IMR-90 (cell line): ENCODE measurements at regions not wholly inside any gene's neighbourhood (a gene's known extent, or its start where the extent isn't known, plus 50 kb on each side); places are given as distances from the start of the nearest gene placed in this dataset.

ENCODE experiments used
- ATAC-seq: fragments of 200-7000 bp; cut with Tn5 transposase; 2 replicates; pipeline ENCODE4 v1.9.1; 2020; ENCODE audit warnings: low read depth, mild to moderate bottlenecking, moderate library complexity
- BruUV-seq: library from RNA; stranded (reverse); fragments of 400-500 nt; replicated peaks from 2 replicates; lab custom pipeline; 2021; lab: Mats Ljungman, UMichigan
- CTCF ChIA-PET: fragments of 300-600 bp; formaldehyde crosslinking; extraction: SDS; loops from one replicate; lab custom pipeline; 2021; ENCODE audit warnings: antibody characterized with exemption; lab: Yijun Ruan, JAX
- POLR2A ChIA-PET: fragments of 300-600 bp; sonication (Branson Sonifier 250); formaldehyde crosslinking; loops from one replicate; lab custom pipeline; 2022; ENCODE audit warnings: antibody characterized with exemption; ENCODE audit not compliant: unreplicated experiment; lab: Charles Lee
- DNase-seq: peaks from one replicate; pipeline ENCODE4 v3.0.0; 2013
- H2AFZ ChIP-seq: replicated peaks from 2 replicates; pipeline ENCODE3; 2013; ENCODE audit warnings: low read length, mild to moderate bottlenecking; ENCODE audit not compliant: poor library complexity
- H2AK5ac ChIP-seq: 2 replicates; pipeline ENCODE4 v1.6.1; 2013; ENCODE audit warnings: low read depth, low read length, inconsistent platforms
- H2AK9ac ChIP-seq: replicated peaks from 2 replicates; pipeline ENCODE3; 2013; ENCODE audit warnings: mild to moderate bottlenecking, low read depth, low read length, moderate library complexity; ENCODE audit not compliant: poor library complexity
- H2BK120ac ChIP-seq: 2 replicates; pipeline ENCODE4 v1.6.1; 2013; ENCODE audit warnings: low read depth, low read length, inconsistent platforms
- H2BK15ac ChIP-seq: 3 replicates; pipeline ENCODE4 v1.6.1; 2013; ENCODE audit warnings: low read depth, low read length, inconsistent platforms
- H2BK20ac ChIP-seq: 2 replicates; pipeline ENCODE4 v1.6.1; 2013; ENCODE audit warnings: low read depth, mild to moderate bottlenecking, inconsistent platforms, low read length, moderate library complexity
- H2BK5ac ChIP-seq: 2 replicates; pipeline ENCODE4 v1.6.1; 2013; ENCODE audit warnings: mild to moderate bottlenecking, low read depth, low read length, inconsistent platforms; ENCODE audit not compliant: poor library complexity, severe bottlenecking
- H3K14ac ChIP-seq: replicated peaks from 2 replicates; pipeline ENCODE4 v1.6.1; 2013; ENCODE audit warnings: low read depth, low read length, inconsistent platforms
- H3K18ac ChIP-seq: 2 replicates; pipeline ENCODE4 v1.6.1; 2013; ENCODE audit warnings: low read depth, low read length, control low read depth
- H3K23ac ChIP-seq: 2 replicates; pipeline ENCODE4 v1.6.1; 2013; ENCODE audit warnings: low read depth, low read length, inconsistent platforms
- H3K27ac ChIP-seq: 2 replicates; pipeline ENCODE4 v1.5.1; 2013; ENCODE audit warnings: mild to moderate bottlenecking, control low read depth, low read length; ENCODE audit not compliant: insufficient read depth
- H3K27me3 ChIP-seq: 2 replicates; pipeline ENCODE4 v1.6.1; 2013; ENCODE audit warnings: low read length; ENCODE audit not compliant: control insufficient read depth, insufficient read depth
- H3K36me3 ChIP-seq: 2 replicates; pipeline ENCODE4 v1.6.1; 2013; ENCODE audit warnings: low read length, mixed read lengths; ENCODE audit not compliant: control insufficient read depth, insufficient read depth
- H3K4ac ChIP-seq: 2 replicates; pipeline ENCODE4 v1.6.1; 2013; ENCODE audit warnings: low read depth, low read length, inconsistent platforms
- H3K4me1 ChIP-seq: 2 replicates; pipeline ENCODE4 v1.6.1; 2013; ENCODE audit warnings: low read length, mixed read lengths; ENCODE audit not compliant: control insufficient read depth, insufficient read depth
- H3K4me2 ChIP-seq: 2 replicates; pipeline ENCODE4 v1.6.1; 2013; ENCODE audit warnings: low read depth, mild to moderate bottlenecking, control low read depth, low read length, moderate library complexity
- H3K4me3 ChIP-seq: 2 replicates; pipeline ENCODE4 v1.5.1; 2013; ENCODE audit warnings: low read depth, mild to moderate bottlenecking, control low read depth, low read length, moderate library complexity; ENCODE audit not compliant: insufficient read depth
- H3K56ac ChIP-seq: 2 replicates; pipeline ENCODE4 v1.6.1; 2013; ENCODE audit warnings: low read length, inconsistent platforms; ENCODE audit not compliant: insufficient read depth; ENCODE audit errors: extremely low read depth
- H3K79me1 ChIP-seq, 2 experiments: 2 replicates each; pipeline ENCODE4 v1.6.1; 2013; ENCODE audit warnings: low read length in 2 of 2, inconsistent platforms in 1 of 2, low read depth in 1 of 2
- H3K9ac ChIP-seq: 2 replicates; pipeline ENCODE4 v1.6.1; 2013; ENCODE audit warnings: low read depth, low read length, control low read depth
- H3K9me1 ChIP-seq: 2 replicates; pipeline ENCODE4 v1.6.1; 2013; ENCODE audit warnings: low read length, inconsistent platforms; ENCODE audit not compliant: insufficient read depth
- H3K9me3 ChIP-seq: 2 replicates; pipeline ENCODE4 v1.6.1; 2013; ENCODE audit warnings: low read length; ENCODE audit not compliant: control insufficient read depth, insufficient read depth
- H4K20me1 ChIP-seq: 2 replicates; pipeline ENCODE4 v1.6.1; 2013; ENCODE audit warnings: low read length, inconsistent platforms; ENCODE audit not compliant: insufficient read depth
- H4K5ac ChIP-seq: 2 replicates; pipeline ENCODE4 v1.6.1; 2013; ENCODE audit warnings: mild to moderate bottlenecking, low read depth, low read length, control low read depth
- H4K8ac ChIP-seq, 2 experiments: 2 replicates each; pipeline ENCODE4 v1.6.1; 2013; ENCODE audit warnings: low read depth in 2 of 2, low read length in 2 of 2, control low read depth in 1 of 2, inconsistent platforms in 1 of 2
- H4K91ac ChIP-seq: 2 replicates; pipeline ENCODE4 v1.6.1; 2013; ENCODE audit warnings: low read depth, low read length, inconsistent platforms; ENCODE audit not compliant: insufficient read depth
- CEBPB ChIP-seq: IDR thresholded peaks from 2 replicates; pipeline ENCODE4 v1.6.1; 2012; ENCODE audit warnings: low read depth, low read length, improper control_type of control experiment
- CHD1 ChIP-seq: IDR thresholded peaks from 2 replicates; pipeline ENCODE4 v1.6.1; 2012; ENCODE audit warnings: low read depth, low read length, improper control_type of control experiment
- ELK1 ChIP-seq: fragments of 150-350 bp; IDR thresholded peaks from 2 replicates; pipeline ENCODE4 v1.6.1; 2016; ENCODE audit warnings: low read depth, mild to moderate bottlenecking, low read length, moderate library complexity, borderline replicate concordance
- FOS ChIP-seq: fragments of 150-350 bp; IDR thresholded peaks from 2 replicates; pipeline ENCODE4 v1.6.1; 2016; ENCODE audit warnings: low read depth, low read length
- MAFK ChIP-seq: IDR thresholded peaks from 2 replicates; pipeline ENCODE4 v1.6.1; 2012; ENCODE audit warnings: low read depth, low read length, improper control_type of control experiment
- MXI1 ChIP-seq: IDR thresholded peaks from 2 replicates; pipeline ENCODE4 v1.6.1; 2012; ENCODE audit warnings: low read depth, mild to moderate bottlenecking, low read length, moderate library complexity, borderline replicate concordance
- NFE2L2 ChIP-seq: fragments of 150-350 bp; IDR thresholded peaks from 2 replicates; pipeline ENCODE4 v1.6.1; 2016; ENCODE audit warnings: low read depth, mild to moderate bottlenecking, low read length
- RAD21 ChIP-seq: IDR thresholded peaks from 2 replicates; pipeline ENCODE4 v1.6.1; 2012; ENCODE audit warnings: low read length, improper control_type of control experiment
- RFX5 ChIP-seq: IDR thresholded peaks from 2 replicates; pipeline ENCODE4 v1.8.0; 2012; ENCODE audit warnings: low read depth, mild to moderate bottlenecking, low read length, moderate library complexity
- WGBS, 2 experiments: methylation state at CpG; one replicate each; pipeline versions ENCODE4 v1.1.5 to v1.1.7; 2013; ENCODE audit warnings: missing lambda C conversion rate in 2 of 2; ENCODE audit not compliant: insufficient read length in 1 of 2; ENCODE audit errors: extremely low coverage in 2 of 2; 5-methylcytosine and 5-hydroxymethylcytosine counted together
- dilution Hi-C: fragments of 300-500 bp; cut with HindIII; formaldehyde crosslinking; loops from one replicate; pipeline ENCODE4 v1.14.3; 2018; ENCODE audit warnings: low sequenced_read_pairs; ENCODE audit not compliant: unreplicated experiment
- in situ Hi-C: fragments of 300-500 bp; cut with MboI; formaldehyde crosslinking; loops from 3 replicates; pipeline ENCODE4 v1.14.3; 2019; ENCODE audit warnings: low sequenced_read_pairs, inconsistent platforms, mixed read lengths
- intact Hi-C: fragments of 100-400 bp; cut with micrococcal nuclease; formaldehyde crosslinking; loops from 2 replicates; pipeline ENCODE4 v1.10.0; 2022

GRCh38 chr17:79262624-79263023 is 188.0 kb downstream of the ENGASE start:
- CTCF ChIA-PET = no interaction called here
- Histone ChIP-seq H2BK20ac (no peak overlapping the region), H3K9me3 (no peaks in the 10 kb centered on the region), H4K5ac (no peak overlapping the region), H3K4me2 (no peak overlapping the region), H4K91ac (no peak overlapping the region), H4K20me1 (no peaks in the 10 kb centered on the region), H2BK5ac (no peak overlapping the region), H3K9me1 (no peaks in the 10 kb centered on the region), H2BK120ac (no peak overlapping the region), H3K4ac (no peak overlapping the region), H3K36me3 (no peaks in the 10 kb centered on the region), H3K4me3 (no peak overlapping the region), H3K14ac (no peak overlapping the region), H2BK15ac (no peak overlapping the region), H3K9ac (no peak overlapping the region), H3K18ac (no peak overlapping the region), H3K56ac (no peak overlapping the region), H3K4me1 (no peaks in the 10 kb centered on the region), H3K23ac (no peak overlapping the region), H3K79me1 (no peaks in the 10 kb centered on the region), H3K27ac (no peak overlapping the region), H2AK9ac (no peak overlapping the region), H2AK5ac (no peak overlapping the region), H4K8ac (no peak overlapping the region), H3K27me3 (peaks cover 32% of the 10 kb centered on the region), H2AFZ (peak overlapping the region; percentile 51)
- in situ Hi-C loops = no loop called here
- ATAC-seq (no peak), DNase-seq (no peak)
- 57% methylated on average over 6 of the region's 6 CpGs; no CpG with 5 or more reads in 1 of the 2 experiments for WGBS, 2 experiments
- dilution Hi-C loops = no loop called here
- TF ChIP-seq MXI1 (no peak), RFX5 (no peak), RAD21 (no peak), FOS (no peak), ELK1 (no peak), NFE2L2 (no peak), CEBPB (no peak), MAFK (no peak), CHD1 (no peak)
- intact Hi-C loops = no loop called here
- POLR2A ChIA-PET = no interaction called here
- BruUV-seq = no TSS peak
